Thymus (tissue), 11 donors: ENCODE measurements at regions not wholly inside any gene's neighbourhood (a gene's known extent, or its start where the extent isn't known, plus 50 kb on each side); places are given as distances from the start of the nearest gene placed in this dataset.
"Not testable (repeated sequence)": the region's sequence is repeated elsewhere in the genome, so short reads cannot be mapped to it uniquely, and the experiment has no call there.

Experiments
- DNase-seq, 9 donors: peaks; one replicate each; pipeline ENCODE4 v3.0.0-alpha.2; 2013; ENCODE audit warnings: low spot score in 9 of 9, low read depth in 6 of 9, missing footprints in 1 of 9
- H3K27ac ChIP-seq, 2 donors: one replicate each; pipeline ENCODE4 v1.5.1; 2013; ENCODE audit warnings: control low read depth in 1 of 2, low read depth in 1 of 2, low read length in 1 of 2, mild to moderate bottlenecking in 1 of 2, moderate library complexity in 1 of 2
- H3K27me3 ChIP-seq, 2 donors: one replicate each; pipeline ENCODE4 v1.5.1; 2013; ENCODE audit warnings: low read length in 1 of 2; ENCODE audit not compliant: control insufficient read depth in 2 of 2, insufficient read depth in 1 of 2
- H3K36me3 ChIP-seq, 2 donors: one replicate each; pipeline ENCODE4 v1.5.1; 2013; ENCODE audit warnings: low read length in 1 of 2, mild to moderate bottlenecking in 1 of 2, moderate library complexity in 1 of 2; ENCODE audit not compliant: control insufficient read depth in 2 of 2, insufficient read depth in 2 of 2
- H3K4me1 ChIP-seq, 2 donors: one replicate each; pipeline ENCODE4 v1.5.1; 2013; ENCODE audit warnings: low read length in 2 of 2; ENCODE audit not compliant: control insufficient read depth in 2 of 2, insufficient read depth in 2 of 2
- H3K4me3 ChIP-seq, 2 donors: one replicate each; pipeline ENCODE4 v1.5.1; 2013; ENCODE audit warnings: low read length in 2 of 2, control low read depth in 1 of 2, mild to moderate bottlenecking in 1 of 2
- H3K9me3 ChIP-seq, 2 donors: one replicate each; pipeline ENCODE4 v1.5.1; 2013; ENCODE audit warnings: low read length in 1 of 2, mild to moderate bottlenecking in 1 of 2; ENCODE audit not compliant: control insufficient read depth in 2 of 2, insufficient read depth in 1 of 2
- WGBS: extraction: QIAGEN DNeasy Blood & Tissue Kit; methylation state at CpG from one replicate; pipeline ENCODE4 v1.1.7; 2013; 5-methylcytosine and 5-hydroxymethylcytosine counted together
- donor health status: healthy.

DNA sequence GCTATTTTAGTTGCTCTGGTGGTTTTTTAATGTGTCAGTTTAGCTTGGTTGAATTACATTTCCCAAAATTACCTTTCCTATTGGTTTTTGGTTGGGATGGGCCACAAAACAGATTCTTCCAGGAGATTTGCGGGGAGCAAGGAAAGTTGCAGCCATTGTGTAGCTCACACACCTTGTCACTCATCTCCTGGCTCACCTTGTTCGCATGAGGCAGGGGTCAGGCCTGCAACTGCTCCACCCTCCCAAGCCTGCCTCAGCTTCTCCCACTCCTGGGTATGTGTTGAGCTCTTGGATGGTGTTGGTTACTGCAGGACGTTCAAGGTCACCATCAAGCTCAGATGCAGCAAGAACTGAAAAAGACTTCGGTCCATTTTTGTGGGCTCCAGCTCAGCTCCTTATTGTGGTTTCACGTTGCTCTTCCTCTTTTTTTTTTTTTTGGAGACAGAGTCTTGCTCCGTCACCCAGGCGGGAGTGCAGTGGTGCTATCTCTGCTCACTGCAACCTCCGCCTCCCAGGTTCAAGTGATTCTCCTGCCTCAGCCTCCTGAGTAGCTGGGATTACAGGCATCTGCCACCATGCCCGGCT lies 95.6 kb upstream of the METTL14 start:
- no peak overlapping the region for H3K27ac ChIP-seq
- no peak overlapping the region for H3K4me3 ChIP-seq
- 95% methylated on average over 9 of the region's 9 CpGs for WGBS
- DNase-seq: no peak
- no peaks in the 10 kb centered on the region for H3K9me3 ChIP-seq
- H3K36me3 ChIP-seq: no peaks in the 10 kb centered on the region
- H3K27me3 ChIP-seq: peaks cover 0 to 16% of the 10 kb centered on the region in 2 donors
- H3K4me1 ChIP-seq: peaks cover 0 to 2% of the 10 kb centered on the region in 2 donors

DNA sequence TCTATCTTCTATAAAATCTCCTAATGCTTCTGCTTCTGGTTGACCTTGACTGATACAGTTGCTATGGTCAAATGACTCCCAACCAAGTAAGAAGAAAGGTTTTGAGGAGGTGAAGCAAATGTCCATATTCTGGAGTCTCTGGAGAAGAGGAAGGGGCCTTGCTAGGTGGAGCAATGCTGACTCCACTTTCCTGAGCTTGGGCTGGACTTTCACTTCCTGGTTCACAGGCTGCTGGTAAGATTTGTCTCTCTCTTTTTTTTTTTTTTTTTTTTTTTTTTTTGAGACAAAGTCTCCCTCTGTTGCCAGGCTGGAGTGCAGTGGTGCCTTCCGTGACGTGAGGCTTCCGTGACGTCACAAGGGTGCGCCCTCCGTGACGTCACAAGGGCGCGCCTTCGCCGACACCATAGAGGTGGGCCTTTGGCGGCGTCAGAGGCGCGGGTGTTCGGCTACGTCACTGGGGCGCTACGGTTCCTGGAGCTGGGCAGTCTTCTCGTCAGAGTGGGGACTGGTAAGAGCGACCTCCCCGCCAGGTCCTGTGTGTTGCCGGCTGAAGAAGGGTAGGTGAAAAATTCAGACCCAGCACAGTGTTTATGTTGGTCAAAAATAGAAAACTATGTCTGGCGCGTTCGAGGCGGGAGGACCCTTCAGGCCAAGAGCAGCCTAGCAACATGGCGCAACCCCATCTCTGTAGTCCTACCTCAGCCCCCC lies 93.7 kb upstream of the METTL14 start:
- H3K4me1 ChIP-seq, H3K27me3 ChIP-seq: not testable (repeated sequence)

DNA sequence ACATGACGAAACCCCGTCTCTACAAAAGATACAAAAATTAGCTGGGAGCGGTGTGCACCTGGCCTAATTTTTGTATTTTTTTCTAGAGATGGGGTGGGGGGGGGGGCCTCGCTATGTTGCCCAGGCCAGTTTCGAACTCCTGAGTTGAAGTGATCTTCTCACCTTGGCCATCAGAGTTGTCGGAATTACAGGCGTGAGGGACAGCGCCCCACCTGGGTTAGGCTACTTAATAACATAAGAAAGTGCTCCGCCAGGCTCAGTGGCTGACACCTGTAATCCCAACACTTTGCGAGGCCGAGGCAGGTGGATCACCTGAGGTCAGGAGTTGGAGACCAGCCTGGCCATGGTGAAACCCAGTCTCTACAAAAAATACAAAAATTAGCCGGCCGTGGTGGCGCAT lies 92.9 kb upstream of the METTL14 start:
- not testable (repeated sequence) for H3K27ac ChIP-seq, H3K4me1 ChIP-seq, H3K27me3 ChIP-seq, H3K36me3 ChIP-seq, H3K9me3 ChIP-seq, DNase-seq
- 96% methylated on average over 12 of the region's 14 CpGs for WGBS
- H3K4me3 ChIP-seq: peak overlapping the region; percentile 51 to 64

More for the DNA sequence above, 93.7 kb upstream of the METTL14 start:
- Histone ChIP-seq H3K27ac (peak overlapping the region; percentile 60 to 75), H3K4me3 (peak overlapping the region; percentile 51 to 64)
- not testable (repeated sequence) for H3K9me3 ChIP-seq, H3K36me3 ChIP-seq
- peak; percentile 53 to 95 (median 86) for DNase-seq
- 20% methylated on average over 28 of the region's 28 CpGs for WGBS

GRCh38 chr4:118595883-118596282 lies 89.3 kb upstream of the METTL14 start:
- not testable (repeated sequence) for H3K27me3 ChIP-seq, DNase-seq, H3K4me1 ChIP-seq, H3K27ac ChIP-seq, H3K4me3 ChIP-seq, H3K36me3 ChIP-seq, H3K9me3 ChIP-seq
- WGBS: 88% methylated on average over 3 of the region's 3 CpGs

DNA sequence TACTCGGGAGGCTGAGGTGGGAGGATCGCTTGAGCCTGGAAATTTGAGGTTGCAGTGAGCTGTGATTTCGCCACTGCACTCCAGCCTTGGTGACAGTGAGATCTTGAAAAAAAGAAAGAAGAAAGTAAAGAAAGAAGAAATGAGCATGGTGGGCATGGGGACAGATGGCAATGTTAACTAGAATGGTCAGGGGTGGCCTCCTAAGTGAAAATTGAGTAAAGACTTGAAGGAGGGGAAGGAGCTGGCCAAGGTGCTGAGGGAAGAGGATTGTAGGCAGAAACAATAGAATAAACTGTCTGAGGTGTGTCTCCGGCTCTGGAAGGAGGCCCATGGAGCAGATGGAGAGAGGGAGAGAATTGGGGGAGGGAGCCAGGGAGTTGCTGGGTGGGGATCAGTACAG lies 60.1 kb upstream of the METTL14 start:
- not testable (repeated sequence) for H3K4me1 ChIP-seq, H3K9me3 ChIP-seq, DNase-seq, H3K4me3 ChIP-seq, H3K27ac ChIP-seq, H3K36me3 ChIP-seq, H3K27me3 ChIP-seq
- 92% methylated on average over 4 of the region's 4 CpGs for WGBS

- H3K9me3 ChIP-seq, H3K4me1 ChIP-seq, H3K27ac ChIP-seq, DNase-seq, H3K27me3 ChIP-seq, H3K4me3 ChIP-seq: not testable (repeated sequence)
- WGBS: 99% methylated on average over 2 of the region's 2 CpGs
- H3K36me3 ChIP-seq: peaks cover 10 to 23% of the 10 kb centered on the region in 2 donors
Measured at GRCh38 chr4:118629697-118630096, 55.5 kb upstream of the METTL14 start.

DNA sequence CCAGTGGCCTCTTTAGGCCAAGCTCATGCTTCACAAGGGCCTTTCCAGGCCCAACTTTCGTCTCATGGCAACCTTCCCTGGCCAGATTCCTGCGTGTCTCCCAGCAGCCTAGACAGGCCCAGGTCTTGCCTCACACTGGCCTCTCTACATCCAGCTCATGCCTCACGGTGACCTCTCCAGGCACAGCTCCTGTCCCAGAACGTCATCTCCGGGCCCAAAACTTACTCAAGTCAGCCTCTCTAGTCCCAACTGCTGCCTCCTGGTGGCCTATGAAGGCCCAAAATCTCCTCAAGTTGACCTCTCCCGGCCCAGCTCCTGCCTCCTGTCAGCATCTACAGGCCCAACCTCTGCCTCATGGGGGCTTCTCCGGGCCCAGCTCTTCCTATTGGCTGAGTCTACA lies 54.3 kb upstream of the METTL14 start:
- H3K4me1 ChIP-seq, H3K27me3 ChIP-seq, H3K9me3 ChIP-seq, H3K4me3 ChIP-seq, DNase-seq, H3K27ac ChIP-seq: not testable (repeated sequence)
- H3K36me3 ChIP-seq: peaks cover 10 to 23% of the 10 kb centered on the region in 2 donors
- WGBS: 97% methylated on average over 5 of the region's 7 CpGs

DNA sequence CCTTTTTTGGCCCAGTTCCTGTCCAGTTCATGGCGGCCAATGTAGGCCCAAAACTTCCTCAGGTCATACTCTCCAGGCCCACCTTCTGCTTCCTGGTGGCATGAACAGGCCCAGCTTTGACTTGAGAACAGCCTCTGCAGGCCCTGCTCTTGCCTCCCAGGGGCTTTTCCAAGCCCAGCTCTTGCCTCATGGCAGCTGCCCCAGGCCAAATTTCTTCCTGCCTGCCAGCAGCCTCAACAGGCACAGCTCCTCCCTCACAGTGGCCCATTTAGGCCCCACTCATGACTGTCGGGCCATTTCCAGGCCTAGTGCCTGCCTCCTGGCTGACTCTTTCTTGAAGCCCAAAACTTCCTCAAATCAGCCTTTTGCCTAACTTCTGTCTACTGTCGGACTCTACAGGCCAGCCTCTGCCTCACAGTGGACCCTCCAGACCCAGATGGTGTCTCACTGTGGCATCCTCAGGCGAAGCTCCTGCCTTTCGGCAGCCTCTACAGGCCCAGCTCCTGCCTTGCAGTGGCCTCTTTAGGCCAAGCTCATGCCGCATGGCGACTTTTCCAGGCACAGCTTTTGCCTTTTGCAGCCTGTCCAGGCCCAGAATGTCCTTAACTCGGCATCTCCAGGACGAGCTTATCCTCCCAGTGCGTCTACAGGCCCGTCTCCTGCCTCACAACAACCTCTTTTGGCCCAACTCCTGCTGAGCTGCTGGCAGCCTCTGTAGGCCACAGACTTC lies 53.7 kb upstream of the METTL14 start:
- DNase-seq, H3K4me3 ChIP-seq, H3K27me3 ChIP-seq, H3K9me3 ChIP-seq, H3K4me1 ChIP-seq, H3K27ac ChIP-seq: not testable (repeated sequence)
- peaks cover 10 to 23% of the 10 kb centered on the region in 2 donors for H3K36me3 ChIP-seq
- WGBS: 97% methylated on average over 11 of the region's 11 CpGs

GRCh38 chr4:118633476-118633875 lies 51.7 kb upstream of the METTL14 start:
- H3K9me3 ChIP-seq, H3K27ac ChIP-seq, DNase-seq, H3K27me3 ChIP-seq, H3K4me3 ChIP-seq, H3K4me1 ChIP-seq: not testable (repeated sequence)
- WGBS: 98% methylated on average over 21 of the region's 22 CpGs
- H3K36me3 ChIP-seq: peaks cover 10 to 23% of the 10 kb centered on the region in 2 donors
